LNCAP (cell line): ENCODE measurements at regions not wholly inside any gene's neighbourhood (a gene's known extent, or its start where the extent isn't known, plus 50 kb on each side); places are given as distances from the start of the nearest gene placed in this dataset.

Experiments
- TF ChIP-seq, protein P1 (sequence below): fragments of 450-650 bp; IDR thresholded peaks from 2 replicates; pipeline ENCODE4 v1.5.1; 2017; ENCODE audit warnings: mild to moderate bottlenecking

DNA sequence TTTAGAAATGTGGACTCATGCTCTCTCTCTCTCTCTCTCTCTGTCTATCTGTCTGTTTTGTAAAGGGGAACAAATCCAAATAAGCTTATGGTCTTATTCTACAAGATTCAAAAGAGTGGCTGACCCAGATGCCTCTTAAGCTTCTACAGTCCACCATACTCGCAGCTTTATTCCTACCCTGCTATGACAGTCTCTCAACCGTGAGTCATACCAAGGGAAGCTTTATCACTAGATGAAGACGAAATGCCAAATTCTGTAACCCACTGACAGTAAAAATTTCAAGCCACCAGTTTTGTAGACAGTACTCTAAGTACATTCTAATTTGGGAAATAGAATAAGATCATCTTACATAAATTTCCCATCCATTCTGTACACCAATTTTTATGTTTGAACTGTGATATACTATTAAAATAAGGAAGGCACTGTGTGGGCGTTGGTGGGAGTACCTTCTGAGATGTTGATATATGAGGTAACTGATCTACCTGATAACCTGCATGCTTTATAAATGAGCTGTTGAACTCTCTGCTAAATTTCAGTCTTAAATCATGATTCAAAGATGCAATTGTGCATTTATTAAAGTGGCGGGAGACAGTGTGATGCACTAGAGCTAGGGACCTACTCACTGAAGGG lies 153.2 kb downstream of the KLF6 start:
- TF ChIP-seq, protein P1, sequence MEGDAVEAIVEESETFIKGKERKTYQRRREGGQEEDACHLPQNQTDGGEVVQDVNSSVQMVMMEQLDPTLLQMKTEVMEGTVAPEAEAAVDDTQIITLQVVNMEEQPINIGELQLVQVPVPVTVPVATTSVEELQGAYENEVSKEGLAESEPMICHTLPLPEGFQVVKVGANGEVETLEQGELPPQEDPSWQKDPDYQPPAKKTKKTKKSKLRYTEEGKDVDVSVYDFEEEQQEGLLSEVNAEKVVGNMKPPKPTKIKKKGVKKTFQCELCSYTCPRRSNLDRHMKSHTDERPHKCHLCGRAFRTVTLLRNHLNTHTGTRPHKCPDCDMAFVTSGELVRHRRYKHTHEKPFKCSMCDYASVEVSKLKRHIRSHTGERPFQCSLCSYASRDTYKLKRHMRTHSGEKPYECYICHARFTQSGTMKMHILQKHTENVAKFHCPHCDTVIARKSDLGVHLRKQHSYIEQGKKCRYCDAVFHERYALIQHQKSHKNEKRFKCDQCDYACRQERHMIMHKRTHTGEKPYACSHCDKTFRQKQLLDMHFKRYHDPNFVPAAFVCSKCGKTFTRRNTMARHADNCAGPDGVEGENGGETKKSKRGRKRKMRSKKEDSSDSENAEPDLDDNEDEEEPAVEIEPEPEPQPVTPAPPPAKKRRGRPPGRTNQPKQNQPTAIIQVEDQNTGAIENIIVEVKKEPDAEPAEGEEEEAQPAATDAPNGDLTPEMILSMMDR: no peak

DNA sequence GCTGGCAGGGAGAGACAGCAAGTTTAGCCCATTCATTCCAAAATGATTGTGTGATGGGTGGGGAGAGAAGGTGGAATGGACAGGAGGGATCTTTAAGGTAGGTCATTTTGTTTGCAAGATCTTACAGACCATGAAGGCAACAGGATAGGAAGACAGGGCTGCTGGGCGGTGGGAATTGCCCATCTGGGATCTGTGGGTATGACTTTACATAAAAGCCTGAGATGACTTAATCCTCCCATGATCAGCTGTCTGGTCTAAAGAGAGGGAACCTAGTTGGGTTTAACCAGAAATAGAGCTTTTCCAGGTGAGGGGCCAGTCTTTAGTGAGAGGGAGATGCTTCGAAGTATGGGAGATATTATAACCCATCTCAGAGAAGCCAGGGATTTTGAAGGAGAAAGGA lies 153.7 kb downstream of the KLF6 start:
- TF ChIP-seq, protein P1: no peak

DNA sequence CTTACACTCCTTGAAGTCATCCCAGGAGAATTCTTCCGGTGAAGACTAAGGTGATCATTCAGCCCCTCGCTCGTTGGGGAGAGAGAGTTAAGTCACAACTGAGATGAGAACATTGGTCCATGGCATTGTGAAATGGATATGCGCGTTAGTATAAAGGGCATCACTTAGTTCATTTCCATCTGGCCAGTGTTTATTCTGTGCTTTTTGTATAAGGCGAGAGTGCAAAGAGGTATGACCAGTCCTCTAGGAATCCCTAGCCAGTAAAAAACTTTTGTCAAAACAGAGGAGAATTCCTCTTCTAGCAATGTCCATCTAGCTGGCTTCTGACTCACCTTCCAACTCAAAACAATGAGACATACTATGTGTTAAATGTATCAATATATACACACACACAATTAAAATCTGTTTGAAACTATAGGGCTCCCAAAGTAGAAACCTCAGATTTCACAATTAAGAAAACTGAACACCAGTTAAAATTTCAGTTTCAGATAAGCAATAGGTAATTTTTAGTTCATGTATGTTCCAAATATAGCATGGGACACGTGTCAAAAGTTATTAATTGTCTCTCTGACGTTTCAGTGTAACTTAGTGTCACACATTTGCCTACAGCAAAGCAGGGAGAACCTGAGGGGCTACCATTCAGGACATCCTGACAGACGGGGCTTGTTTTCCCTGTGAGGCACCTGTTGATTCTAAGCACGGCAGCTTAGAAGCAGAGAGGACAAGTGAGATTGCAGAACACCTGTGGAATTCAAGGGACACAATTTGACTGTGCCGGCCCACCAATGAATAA lies 158.9 kb downstream of the KLF6 start:
- TF ChIP-seq, protein P1: no peak

DNA sequence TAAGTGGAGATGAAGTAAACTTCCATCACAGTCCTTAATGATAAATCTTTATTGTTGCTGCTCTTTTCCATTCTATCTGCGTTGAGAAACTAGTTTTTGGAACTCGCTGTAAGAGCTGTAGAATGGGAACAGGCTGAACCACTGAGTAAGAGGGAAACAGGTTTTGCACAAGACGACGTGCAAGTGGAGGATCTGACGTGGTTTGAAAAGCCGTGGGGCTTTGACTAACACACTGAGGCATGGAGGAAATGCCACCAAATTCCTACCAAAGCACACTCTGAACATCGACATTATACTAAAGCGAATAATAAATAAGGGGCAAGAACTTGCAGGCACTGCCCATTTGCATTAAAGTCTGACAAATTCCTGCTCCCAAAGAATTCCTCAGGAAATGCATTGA lies 160.6 kb downstream of the KLF6 start:
- TF ChIP-seq, protein P1: no peak

DNA sequence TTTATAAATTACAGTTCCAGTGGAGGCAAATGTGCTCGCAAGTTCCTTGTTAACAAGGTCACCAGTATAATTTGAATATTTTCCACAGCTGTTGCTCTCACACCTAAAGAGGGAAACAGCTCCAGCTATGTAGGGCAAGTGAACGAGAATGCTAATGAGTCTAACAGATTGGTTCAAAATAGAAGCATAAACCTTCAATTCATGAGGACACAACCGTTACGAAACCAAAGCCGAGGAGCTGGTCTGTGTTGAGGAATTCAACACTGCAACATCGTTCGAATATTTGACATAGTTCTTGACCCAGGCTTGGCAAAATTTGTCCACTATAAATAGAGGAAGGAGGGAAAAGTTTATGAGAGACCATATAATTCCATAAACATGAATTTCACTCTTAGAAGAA lies 161.3 kb downstream of the KLF6 start:
- TF ChIP-seq, protein P1: no peak

DNA sequence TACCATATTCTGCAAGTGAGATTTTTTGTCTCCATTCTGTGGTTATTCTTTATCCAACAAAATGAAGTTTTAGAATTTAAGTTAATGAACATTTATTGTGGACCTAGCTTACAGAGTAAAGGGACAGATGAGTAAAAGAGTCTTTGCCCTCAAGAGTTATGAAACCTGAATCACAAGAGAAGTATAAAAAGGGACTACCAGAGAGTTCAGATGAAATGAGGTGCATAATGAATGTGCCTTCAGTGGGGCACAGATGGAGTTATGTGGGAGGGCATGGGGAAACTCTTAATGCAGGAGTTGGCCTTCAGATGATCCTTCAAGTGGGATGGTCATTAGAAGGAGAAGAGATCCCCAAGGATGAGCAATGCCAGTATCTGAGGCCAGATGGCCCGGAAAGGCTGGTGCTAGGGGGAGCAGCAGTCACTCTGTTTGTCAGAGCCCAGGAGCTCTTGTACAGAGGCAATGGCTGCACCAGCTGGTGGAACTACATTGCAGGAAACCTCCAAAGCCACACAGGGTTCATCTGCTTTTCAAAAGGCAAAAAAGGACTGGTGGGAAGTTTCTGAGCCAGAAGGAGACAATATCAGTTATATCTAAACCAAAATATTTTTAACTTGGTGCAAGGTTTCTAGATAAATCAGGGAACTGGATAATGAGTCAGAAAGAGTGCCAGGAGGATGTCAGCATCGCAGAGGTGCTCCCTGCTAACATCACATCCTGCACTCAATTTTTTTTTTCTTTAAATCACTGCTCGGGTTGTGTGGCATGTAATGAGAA lies 162.0 kb downstream of the KLF6 start:
- TF ChIP-seq, protein P1: no peak

DNA sequence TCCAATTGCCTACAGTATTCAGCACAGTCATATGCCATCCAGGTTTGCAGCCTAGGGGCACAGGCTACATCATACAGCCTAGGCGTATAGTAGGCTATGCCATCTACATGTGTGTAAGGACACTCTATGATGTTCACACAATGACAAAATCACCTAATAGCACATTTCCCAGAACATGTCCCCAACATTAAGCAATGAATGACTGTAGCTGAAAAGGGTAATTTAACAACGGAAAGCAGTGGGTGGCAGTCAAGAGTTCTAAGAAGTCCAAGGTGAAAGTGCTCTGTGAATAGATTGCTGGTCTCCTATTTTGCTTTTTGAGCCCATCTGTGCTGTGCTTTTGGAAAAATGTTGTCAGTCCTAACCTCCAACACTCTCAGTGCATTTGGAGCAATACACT lies 162.6 kb downstream of the KLF6 start:
- TF ChIP-seq, protein P1: no peak
